ENCODE measurements at regions not wholly inside any gene's neighbourhood (a gene's known extent, or its start where the extent isn't known, plus 50 kb on each side); places are given as distances from the start of the nearest gene placed in this dataset.

- no peak for ATAC-seq
- no TSS peak for BruUV-seq (replicated peaks)
- no peak overlapping the region for H3K4me2 ChIP-seq (ENCODE audit: low read length)
- no peaks in the 10 kb centered on the region for H3K36me3 ChIP-seq (ENCODE audit: low read depth, low read length)
- H3K4me3 ChIP-seq (ENCODE audit: low read length) = no peak overlapping the region
- no peak overlapping the region for H3K9ac ChIP-seq (ENCODE audit: low read length)
- no peaks in the 10 kb centered on the region for H3K4me1 ChIP-seq (ENCODE audit: insufficient read depth, low read length)
- intact Hi-C loops (cut with micrococcal nuclease) = no loop called here
- no peaks in the 10 kb centered on the region for H3K9me2 ChIP-seq (replicated peaks; ENCODE audit: low read length)
- H4K20me1 ChIP-seq (ENCODE audit: low read length) = no peaks in the 10 kb centered on the region
- TF ChIP-seq EZH2phosphoT487 (IDR thresholded peaks at IDR 0.05; ENCODE audit: borderline replicate concordance, low read length) (no peak), EZH2 (IDR thresholded peaks at IDR 0.05; ENCODE audit: low read length, unreplicated experiment) (no peak), CTCF (conservative IDR thresholded peaks at IDR 0.05; ENCODE audit: low read depth, low read length) (no peak)
- ChIA-PET POLR2A (ENCODE audit: unreplicated experiment) (no interaction called here), CTCF (no interaction called here)
- no peak for DNase-seq
- H2AFZ ChIP-seq (ENCODE audit: low read length) = no peak overlapping the region
- no peaks in the 10 kb centered on the region for H3K79me2 ChIP-seq (ENCODE audit: low read length)
- H3K27me3 ChIP-seq (ENCODE audit: low read length) = peaks cover 57% of the 10 kb centered on the region
- no peak overlapping the region for H3K27ac ChIP-seq (ENCODE audit: low read length)
- no peaks in the 10 kb centered on the region for H3K9me3 ChIP-seq (ENCODE audit: low read length)
- no peaks in the 10 kb centered on the region for H3F3A ChIP-seq (ENCODE audit: low read length, unreplicated experiment)
Observed at GRCh38 chr16:86059253-86060171, 160.6 kb downstream of the IRF8 start.

- Histone ChIP-seq H3K9ac (ENCODE audit: low read length) (no peak overlapping the region), H3K4me2 (ENCODE audit: low read length) (no peak overlapping the region), H3K36me3 (ENCODE audit: low read depth, low read length) (no peaks in the 10 kb centered on the region), H3K9me3 (ENCODE audit: low read length) (no peaks in the 10 kb centered on the region), H3K4me1 (ENCODE audit: insufficient read depth, low read length) (no peaks in the 10 kb centered on the region), H3K79me2 (ENCODE audit: low read length) (no peaks in the 10 kb centered on the region), H3K27me3 (ENCODE audit: low read length) (peaks cover 52% of the 10 kb centered on the region), H3K9me2 (replicated peaks; ENCODE audit: low read length) (no peaks in the 10 kb centered on the region), H4K20me1 (ENCODE audit: low read length) (no peaks in the 10 kb centered on the region), H3F3A (ENCODE audit: low read length, unreplicated experiment) (no peaks in the 10 kb centered on the region), H3K4me3 (ENCODE audit: low read length) (no peak overlapping the region), H3K27ac (ENCODE audit: low read length) (no peak overlapping the region), H2AFZ (ENCODE audit: low read length) (no peak overlapping the region)
- POLR2A ChIA-PET (ENCODE audit: unreplicated experiment) = no interaction called here
- CTCF ChIA-PET = no interaction called here
- no peak for DNase-seq
- ATAC-seq = no peak
- intact Hi-C loops (cut with micrococcal nuclease) = no loop called here
- no TSS peak for BruUV-seq (replicated peaks)
- no peak for TF ChIP-seq EZH2 (IDR thresholded peaks at IDR 0.05; ENCODE audit: low read length, unreplicated experiment)
- no peak for TF ChIP-seq EZH2phosphoT487 (IDR thresholded peaks at IDR 0.05; ENCODE audit: borderline replicate concordance, low read length)
- no peak for TF ChIP-seq CTCF (conservative IDR thresholded peaks at IDR 0.05; ENCODE audit: low read depth, low read length)
Observed at GRCh38 chr16:86060381-86061317, 161.7 kb downstream of the IRF8 start.

All from PC-3 (cell line).